SK-N-SH (cell line): ENCODE measurements at regions not wholly inside any gene's neighbourhood (a gene's known extent, or its start where the extent isn't known, plus 50 kb on each side); places are given as distances from the start of the nearest gene placed in this dataset.

Experiments
- EP300 ChIP-seq, 2 experiments: IDR thresholded peaks; 2 replicates each; pipeline versions ENCODE4 v1.4.0 to v1.6.1; 2012; ENCODE audit warnings: borderline replicate concordance in 1 of 2, low read depth in 1 of 2, low read length in 1 of 2
- FOSL2 ChIP-seq: IDR thresholded peaks from 2 replicates; pipeline ENCODE4 v1.4.0; 2012; ENCODE audit warnings: low read depth, mild to moderate bottlenecking, moderate library complexity, borderline replicate concordance
- GABPA ChIP-seq: IDR thresholded peaks from 2 replicates; pipeline ENCODE4 v1.4.0; 2012; ENCODE audit warnings: low read depth, mild to moderate bottlenecking
- NRF1 ChIP-seq: IDR thresholded peaks from 2 replicates; pipeline ENCODE4 v1.6.1; 2012; ENCODE audit warnings: low read depth, mild to moderate bottlenecking, low read length
- POLR2AphosphoS5 ChIP-seq: IDR thresholded peaks from 2 replicates; pipeline ENCODE4 v1.6.1; 2012; ENCODE audit warnings: low read depth, low read length
- REST ChIP-seq: IDR thresholded peaks from 2 replicates; pipeline ENCODE4 v1.6.1; 2012; ENCODE audit warnings: mild to moderate bottlenecking, low read depth, low read length, moderate library complexity
- RFX5 ChIP-seq: IDR thresholded peaks from 2 replicates; pipeline ENCODE4 v1.6.1; 2012; ENCODE audit warnings: mild to moderate bottlenecking, improper control_type of control experiment, low read length
- TAF1 ChIP-seq: IDR thresholded peaks from 2 replicates; pipeline ENCODE4 v1.6.1; 2012; ENCODE audit warnings: low read depth, mild to moderate bottlenecking, low read length, moderate library complexity, borderline replicate concordance
- TF ChIP-seq, protein P1 (sequence below): fragments of 200-600 bp; sonication (generic); IDR thresholded peaks from 2 replicates; pipeline ENCODE4 v1.6.1; 2017; ENCODE audit warnings: antibody characterized with exemption, mild to moderate bottlenecking, moderate library complexity
- TF ChIP-seq, protein P2 (sequence below): IDR thresholded peaks from 2 replicates; pipeline ENCODE4 v1.4.0; 2012; ENCODE audit warnings: low read depth
- TF ChIP-seq, protein P3 (sequence below): fragments of 150-350 bp; IDR thresholded peaks from 2 replicates; pipeline ENCODE4 v1.6.1; 2017; ENCODE audit warnings: antibody characterized with exemption, low read length, low read depth, borderline replicate concordance

GRCh38 chr5:12623408-12623807 is 719.2 kb upstream of the CTNND2 start:
- TF ChIP-seq POLR2AphosphoS5 (no peak), REST (no peak), EP300 (IDR thresholded peaks at IDR 0.05; ENCODE audit: borderline replicate concordance in 1 of 2, low read depth in 1 of 2, low read length in 1 of 2) (no peak), GABPA (no peak), NRF1 (no peak), RFX5 (no peak), TAF1 (no peak), FOSL2 (no peak)
- TF ChIP-seq, protein P1, sequence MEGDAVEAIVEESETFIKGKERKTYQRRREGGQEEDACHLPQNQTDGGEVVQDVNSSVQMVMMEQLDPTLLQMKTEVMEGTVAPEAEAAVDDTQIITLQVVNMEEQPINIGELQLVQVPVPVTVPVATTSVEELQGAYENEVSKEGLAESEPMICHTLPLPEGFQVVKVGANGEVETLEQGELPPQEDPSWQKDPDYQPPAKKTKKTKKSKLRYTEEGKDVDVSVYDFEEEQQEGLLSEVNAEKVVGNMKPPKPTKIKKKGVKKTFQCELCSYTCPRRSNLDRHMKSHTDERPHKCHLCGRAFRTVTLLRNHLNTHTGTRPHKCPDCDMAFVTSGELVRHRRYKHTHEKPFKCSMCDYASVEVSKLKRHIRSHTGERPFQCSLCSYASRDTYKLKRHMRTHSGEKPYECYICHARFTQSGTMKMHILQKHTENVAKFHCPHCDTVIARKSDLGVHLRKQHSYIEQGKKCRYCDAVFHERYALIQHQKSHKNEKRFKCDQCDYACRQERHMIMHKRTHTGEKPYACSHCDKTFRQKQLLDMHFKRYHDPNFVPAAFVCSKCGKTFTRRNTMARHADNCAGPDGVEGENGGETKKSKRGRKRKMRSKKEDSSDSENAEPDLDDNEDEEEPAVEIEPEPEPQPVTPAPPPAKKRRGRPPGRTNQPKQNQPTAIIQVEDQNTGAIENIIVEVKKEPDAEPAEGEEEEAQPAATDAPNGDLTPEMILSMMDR: no peak
- TF ChIP-seq, protein P2, sequence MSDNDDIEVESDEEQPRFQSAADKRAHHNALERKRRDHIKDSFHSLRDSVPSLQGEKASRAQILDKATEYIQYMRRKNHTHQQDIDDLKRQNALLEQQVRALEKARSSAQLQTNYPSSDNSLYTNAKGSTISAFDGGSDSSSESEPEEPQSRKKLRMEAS: no peak
- TF ChIP-seq, protein P3, sequence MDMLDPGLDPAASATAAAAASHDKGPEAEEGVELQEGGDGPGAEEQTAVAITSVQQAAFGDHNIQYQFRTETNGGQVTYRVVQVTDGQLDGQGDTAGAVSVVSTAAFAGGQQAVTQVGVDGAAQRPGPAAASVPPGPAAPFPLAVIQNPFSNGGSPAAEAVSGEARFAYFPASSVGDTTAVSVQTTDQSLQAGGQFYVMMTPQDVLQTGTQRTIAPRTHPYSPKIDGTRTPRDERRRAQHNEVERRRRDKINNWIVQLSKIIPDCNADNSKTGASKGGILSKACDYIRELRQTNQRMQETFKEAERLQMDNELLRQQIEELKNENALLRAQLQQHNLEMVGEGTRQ: no peak
